ENCODE measurements at regions not wholly inside any gene's neighbourhood (a gene's known extent, or its start where the extent isn't known, plus 50 kb on each side); places are given as distances from the start of the nearest gene placed in this dataset.

- no peak for TF ChIP-seq CTCF (IDR thresholded peaks at IDR 0.05; ENCODE audit: unreplicated experiment)
- peaks cover 29% of the 10 kb centered on the region for H3K4me1 Mint-ChIP-seq (ENCODE audit: low read depth, unreplicated experiment)
- no peaks in the 10 kb centered on the region for H3K36me3 Mint-ChIP-seq (ENCODE audit: insufficient read depth, unreplicated experiment)
- DNase-seq = no peak
- no peak overlapping the region for H3K4me3 Mint-ChIP-seq (ENCODE audit: low read depth, unreplicated experiment)
- CTCF ChIA-PET = no interaction called here
- H3K9me3 Mint-ChIP-seq (ENCODE audit: low read depth, unreplicated experiment) = no peaks in the 10 kb centered on the region
- no peaks in the 10 kb centered on the region for H3K27me3 Mint-ChIP-seq (ENCODE audit: unreplicated experiment)
- H3K27ac Mint-ChIP-seq (ENCODE audit: unreplicated experiment) = no peak overlapping the region
- intact Hi-C loops (cut with micrococcal nuclease; ENCODE audit: unreplicated experiment) = no loop called here
- BruUV-seq (replicated peaks) = no TSS peak
Observed at GRCh38 chr9:81387360-81388106, 301.8 kb downstream of the TLE1 start.

- TF ChIP-seq CTCF (IDR thresholded peaks at IDR 0.05; ENCODE audit: unreplicated experiment) = no peak
- H3K4me3 Mint-ChIP-seq (ENCODE audit: low read depth, unreplicated experiment) = no peak overlapping the region
- intact Hi-C loops (cut with micrococcal nuclease; ENCODE audit: unreplicated experiment) = no loop called here
- no peaks in the 10 kb centered on the region for H3K9me3 Mint-ChIP-seq (ENCODE audit: low read depth, unreplicated experiment)
- no peak overlapping the region for H3K27ac Mint-ChIP-seq (ENCODE audit: unreplicated experiment)
- BruUV-seq (replicated peaks) = no TSS peak
- H3K36me3 Mint-ChIP-seq (ENCODE audit: insufficient read depth, unreplicated experiment) = no peaks in the 10 kb centered on the region
- no peaks in the 10 kb centered on the region for H3K27me3 Mint-ChIP-seq (ENCODE audit: unreplicated experiment)
- peaks cover 23% of the 10 kb centered on the region for H3K4me1 Mint-ChIP-seq (ENCODE audit: low read depth, unreplicated experiment)
- DNase-seq = no peak
- CTCF ChIA-PET = interaction anchor here (0.5 kb wide), 1 partner anchor 53 kb away, joined by 3 read pairs; no protein-coding TSS in a partner anchor
Observed at GRCh38 chr9:81384911-81385310, 304.4 kb downstream of the TLE1 start.

GRCh38 chr9:81382281-81382680 lies 307.1 kb downstream of the TLE1 start:
- Mint-ChIP-seq H3K4me3 (ENCODE audit: low read depth, unreplicated experiment) (no peak overlapping the region), H3K27me3 (ENCODE audit: unreplicated experiment) (no peaks in the 10 kb centered on the region), H3K4me1 (ENCODE audit: low read depth, unreplicated experiment) (peaks cover 9% of the 10 kb centered on the region), H3K36me3 (ENCODE audit: insufficient read depth, unreplicated experiment) (no peaks in the 10 kb centered on the region), H3K9me3 (ENCODE audit: low read depth, unreplicated experiment) (no peaks in the 10 kb centered on the region), H3K27ac (ENCODE audit: unreplicated experiment) (no peak overlapping the region)
- CTCF ChIA-PET = no interaction called here
- DNase-seq = no peak
- TF ChIP-seq CTCF (IDR thresholded peaks at IDR 0.05; ENCODE audit: unreplicated experiment) = no peak
- no TSS peak for BruUV-seq (replicated peaks)
- intact Hi-C loops (cut with micrococcal nuclease; ENCODE audit: unreplicated experiment) = no loop called here

- DNase-seq = no peak
- TF ChIP-seq CTCF (IDR thresholded peaks at IDR 0.05; ENCODE audit: unreplicated experiment) = no peak
- Mint-ChIP-seq H3K9me3 (ENCODE audit: low read depth, unreplicated experiment) (no peaks in the 10 kb centered on the region), H3K4me3 (ENCODE audit: low read depth, unreplicated experiment) (no peak overlapping the region), H3K36me3 (ENCODE audit: insufficient read depth, unreplicated experiment) (no peaks in the 10 kb centered on the region), H3K27ac (ENCODE audit: unreplicated experiment) (no peak overlapping the region), H3K4me1 (ENCODE audit: low read depth, unreplicated experiment) (peaks cover 9% of the 10 kb centered on the region), H3K27me3 (ENCODE audit: unreplicated experiment) (no peaks in the 10 kb centered on the region)
- no TSS peak for BruUV-seq (replicated peaks)
- CTCF ChIA-PET = no interaction called here
- intact Hi-C loops (cut with micrococcal nuclease; ENCODE audit: unreplicated experiment) = no loop called here
Observed at GRCh38 chr9:81381694-81382093, 307.7 kb downstream of the TLE1 start.
